GM12891 (cell line): ENCODE measurements at regions not wholly inside any gene's neighbourhood (a gene's known extent, or its start where the extent isn't known, plus 50 kb on each side); places are given as distances from the start of the nearest gene placed in this dataset.

Experiments
- DNase-seq: peaks from one replicate; pipeline ENCODE4 v3.0.0; 2011; ENCODE audit warnings: low spot score; ENCODE audit not compliant: insufficient read length
- FAIRE-seq: peaks from 2 replicates; lab custom pipeline; 2011; peaks lifted over from hg19 to GRCh38; lab: Jason Lieb, UNC
- PAX5 ChIP-seq: IDR thresholded peaks from 2 replicates; pipeline ENCODE4 v1.6.1; 2011; ENCODE audit warnings: low read length, moderate library complexity, mild to moderate bottlenecking; ENCODE audit not compliant: insufficient read depth, severe bottlenecking
- POLR2A ChIP-seq: IDR thresholded peaks from 2 replicates; pipeline ENCODE4 v1.6.1; 2011; ENCODE audit warnings: low read depth, low read length, control low read depth
- POLR2AphosphoS5 ChIP-seq: IDR thresholded peaks from 2 replicates; pipeline ENCODE4 v1.6.1; 2011; ENCODE audit warnings: low read depth, low read length, control low read depth
- POU2F2 ChIP-seq: IDR thresholded peaks from 2 replicates; pipeline ENCODE4 v1.6.1; 2011; ENCODE audit warnings: low read depth, mild to moderate bottlenecking, control low read depth, low read length, moderate library complexity
- SPI1 ChIP-seq: IDR thresholded peaks from 2 replicates; pipeline ENCODE4 v1.6.1; 2011; ENCODE audit warnings: low read depth, low read length, control low read depth
- TAF1 ChIP-seq: IDR thresholded peaks from 2 replicates; pipeline ENCODE4 v1.6.1; 2011; ENCODE audit warnings: low read depth, low read length, control low read depth

DNA sequence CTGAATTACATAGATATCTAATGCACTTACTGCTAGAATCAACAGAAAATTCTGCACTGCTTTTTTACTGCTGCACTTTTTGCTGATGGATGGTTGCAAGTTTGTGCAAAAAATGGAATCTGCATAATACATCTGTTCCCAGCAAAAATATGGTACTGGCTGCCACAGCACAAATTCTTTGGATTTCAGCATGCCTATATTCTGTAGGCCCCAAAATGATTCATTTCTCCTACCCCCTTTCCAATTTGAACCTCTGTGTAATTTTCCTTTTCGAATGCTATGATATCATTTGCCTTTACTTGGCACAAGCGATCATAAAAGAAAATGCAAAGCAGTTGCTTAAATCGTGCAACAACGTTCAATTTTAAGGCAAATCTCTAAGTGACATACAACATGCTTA is 524.2 kb upstream of the NBEA start:
- no peak for TF ChIP-seq SPI1
- no peak for TF ChIP-seq POU2F2
- no peak for TF ChIP-seq PAX5
- TF ChIP-seq TAF1 = no peak
- no peak for TF ChIP-seq POLR2A
- TF ChIP-seq POLR2AphosphoS5 = no peak
- no peak for DNase-seq
- FAIRE-seq = no peak

DNA sequence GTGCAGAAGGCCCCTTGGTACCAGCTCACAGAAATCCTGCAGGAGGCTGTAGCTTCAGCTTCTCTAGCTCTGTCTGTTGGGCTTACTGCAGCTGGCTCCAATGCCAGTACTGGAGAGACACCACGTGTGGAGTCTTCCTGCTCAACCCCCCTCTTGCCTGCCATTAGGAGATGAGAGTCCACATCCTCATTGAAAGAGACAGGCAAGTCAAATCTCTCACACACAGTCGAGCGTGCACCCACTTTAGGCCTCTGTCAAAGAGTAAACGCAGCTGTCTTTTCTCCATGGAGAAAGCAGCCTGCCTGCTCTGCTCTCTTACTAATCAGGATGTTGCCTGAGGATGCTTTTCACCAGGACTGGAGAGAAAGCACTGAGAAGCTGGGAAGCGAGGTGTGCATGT is 523.0 kb upstream of the NBEA start:
- TF ChIP-seq TAF1 (no peak), SPI1 (no peak), POU2F2 (no peak)
- FAIRE-seq (no peak), DNase-seq (no peak)

DNA sequence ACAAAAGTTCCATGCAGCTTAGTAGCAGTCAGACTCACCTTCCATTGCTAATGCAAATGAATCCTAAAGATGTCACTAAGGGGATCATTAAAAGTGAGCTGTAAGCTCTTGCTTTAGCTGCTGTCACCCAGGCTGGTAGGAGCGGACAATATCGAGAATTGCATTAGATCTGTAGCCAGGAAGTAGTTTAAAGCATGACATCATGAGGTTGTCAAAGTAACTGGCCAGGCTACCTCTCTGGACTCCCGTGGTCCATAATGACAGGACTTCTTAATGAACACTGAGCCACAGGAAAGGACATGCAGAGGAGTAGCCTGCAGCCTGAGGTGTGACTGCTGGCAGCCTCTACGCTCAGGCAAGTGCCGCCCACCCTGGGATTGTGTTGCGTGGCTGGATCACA is 522.3 kb upstream of the NBEA start:
- FAIRE-seq (no peak), DNase-seq (no peak)
- no peak for TF ChIP-seq SPI1
- no peak for TF ChIP-seq TAF1
- TF ChIP-seq POLR2A = no peak
- no peak for TF ChIP-seq POLR2AphosphoS5
- no peak for TF ChIP-seq PAX5
- no peak for TF ChIP-seq POU2F2

DNA sequence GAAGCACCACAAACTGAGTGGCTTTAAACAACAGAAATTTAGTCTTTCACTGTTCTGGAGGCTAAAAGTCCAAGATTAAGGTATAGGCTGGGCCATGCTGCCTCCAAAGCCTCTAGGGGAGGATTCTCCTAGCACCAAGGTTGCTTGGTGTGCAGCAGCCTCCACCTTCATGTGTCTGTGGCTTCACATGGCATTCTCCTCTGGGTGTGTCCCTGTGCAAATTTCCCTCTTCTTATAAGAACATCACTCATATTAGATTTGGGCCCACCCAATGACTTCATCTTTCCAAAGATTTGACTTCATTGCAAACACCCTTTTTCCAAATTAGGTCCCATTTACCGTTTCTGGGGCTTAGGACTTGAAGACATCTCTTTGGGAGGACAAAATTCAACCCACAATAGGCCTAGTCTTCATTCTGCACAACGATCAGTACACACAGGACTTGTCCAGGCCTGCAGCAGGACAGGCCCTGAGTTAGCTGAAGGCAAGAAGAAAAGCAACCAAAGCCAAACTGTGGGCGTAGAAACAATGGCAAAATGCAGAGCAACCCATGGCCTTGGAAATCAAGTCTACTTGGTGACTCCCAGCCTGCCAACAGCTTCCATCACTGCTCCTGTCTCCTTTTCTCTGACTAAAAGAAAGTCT is 521.2 kb upstream of the NBEA start:
- no peak for TF ChIP-seq POLR2A
- DNase-seq = no peak
- no peak for FAIRE-seq

DNA sequence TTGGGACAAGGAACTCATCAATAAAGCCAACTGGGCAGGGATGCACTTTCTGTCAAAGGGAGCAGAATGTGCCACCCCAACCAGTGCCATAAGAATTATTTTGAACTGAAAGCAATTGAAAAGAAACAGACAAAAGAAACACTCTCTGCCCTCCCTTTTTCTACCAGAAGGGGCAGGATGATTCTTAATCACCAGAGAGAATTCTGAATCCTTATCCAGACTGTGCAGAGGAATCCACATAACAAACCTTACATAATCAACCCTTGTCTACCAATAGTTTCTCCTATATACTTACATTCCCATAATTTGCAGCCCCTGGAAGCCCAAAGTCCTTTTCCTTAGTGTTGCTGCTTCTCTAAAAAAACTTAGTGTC is 520.7 kb upstream of the NBEA start:
- DNase-seq (no peak), FAIRE-seq (no peak)
- TF ChIP-seq POU2F2 (no peak), POLR2A (no peak), POLR2AphosphoS5 (no peak), SPI1 (no peak), TAF1 (no peak), PAX5 (no peak)

DNA sequence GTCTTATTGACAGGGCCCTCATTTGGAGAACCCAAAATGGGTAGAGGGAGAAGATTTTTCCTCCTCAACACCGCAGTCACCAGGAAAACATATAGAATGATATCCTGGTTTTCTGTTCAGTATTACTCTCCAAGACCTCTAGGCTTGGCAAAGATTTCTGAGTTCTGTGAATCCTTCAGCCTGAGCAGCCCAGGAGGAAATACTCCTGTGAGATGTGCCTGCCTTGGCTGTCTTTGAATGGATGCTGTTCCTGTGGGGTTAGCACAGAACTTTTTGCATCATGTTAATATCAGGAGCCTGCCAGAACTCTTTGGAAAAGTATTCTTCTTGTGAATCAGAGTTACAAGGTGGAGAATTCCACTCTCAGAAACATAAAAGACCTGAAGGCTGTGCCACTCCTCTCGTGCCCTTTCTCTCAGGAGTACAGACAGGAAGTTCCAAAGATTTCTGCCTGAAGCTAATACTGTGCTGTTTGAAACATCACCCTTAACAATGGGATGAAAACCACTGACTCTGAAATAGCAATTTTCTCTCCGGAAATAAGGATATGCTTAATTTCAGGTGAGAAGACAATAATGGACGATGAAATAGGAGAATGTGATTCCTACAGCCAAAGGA is 520.1 kb upstream of the NBEA start:
- FAIRE-seq (no peak), DNase-seq (no peak)
- TF ChIP-seq TAF1 (no peak), SPI1 (no peak)

DNA sequence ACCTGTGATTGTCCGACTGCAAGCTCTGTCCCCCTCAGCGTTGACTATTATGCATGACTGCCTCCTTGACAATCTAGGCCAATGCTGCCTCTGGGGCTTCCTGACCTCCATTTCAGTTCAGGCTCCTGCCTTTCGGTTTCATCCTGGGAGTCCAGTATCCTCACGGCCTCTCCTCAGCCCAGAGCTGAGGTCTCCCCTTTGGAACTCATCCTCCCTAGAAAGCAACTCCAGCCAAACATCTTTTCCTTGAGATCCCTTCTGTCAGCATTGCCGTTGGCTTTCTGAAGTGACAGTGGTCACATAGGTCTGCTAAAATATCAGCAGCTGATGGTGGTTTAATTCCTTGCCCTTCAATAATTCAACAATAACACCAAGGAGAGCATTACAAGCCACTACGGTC is 519.1 kb upstream of the NBEA start:
- no peak for TF ChIP-seq TAF1
- TF ChIP-seq PAX5 = no peak
- TF ChIP-seq POU2F2 = no peak
- TF ChIP-seq POLR2A = no peak
- no peak for TF ChIP-seq POLR2AphosphoS5
- no peak for TF ChIP-seq SPI1
- DNase-seq (no peak), FAIRE-seq (no peak)

DNA sequence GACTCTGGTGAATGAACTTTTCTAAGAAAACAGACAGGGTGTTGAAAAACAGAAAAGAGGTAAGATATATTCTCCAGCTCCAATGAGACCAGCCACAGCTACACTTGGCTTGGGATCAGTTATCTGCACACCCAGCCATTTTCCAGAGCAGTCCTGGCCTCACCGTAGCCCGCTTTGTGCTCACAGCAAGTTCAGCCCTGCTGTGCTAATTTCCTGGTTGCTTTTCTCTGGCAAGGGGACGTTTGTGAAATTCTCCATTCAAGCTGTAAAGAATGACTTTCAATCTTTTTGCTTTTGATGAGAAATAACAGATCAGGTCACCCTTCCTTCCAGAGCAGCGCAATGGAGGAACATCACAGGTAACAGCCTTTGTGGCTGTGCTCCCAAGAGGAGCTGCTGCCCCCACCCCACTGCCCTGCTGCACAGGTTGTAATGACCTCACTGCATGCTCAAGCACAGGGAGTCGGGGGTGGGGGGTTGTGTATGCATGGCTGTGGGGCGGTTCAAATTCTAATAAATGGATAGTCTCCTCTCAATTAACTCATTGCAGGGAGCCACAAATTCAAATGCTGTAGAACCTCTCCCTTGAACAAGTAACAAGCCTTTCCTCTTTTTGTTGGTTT is 516.6 kb upstream of the NBEA start:
- TF ChIP-seq SPI1 (no peak), POLR2A (no peak), TAF1 (no peak), POU2F2 (no peak), PAX5 (no peak), POLR2AphosphoS5 (no peak)

DNA sequence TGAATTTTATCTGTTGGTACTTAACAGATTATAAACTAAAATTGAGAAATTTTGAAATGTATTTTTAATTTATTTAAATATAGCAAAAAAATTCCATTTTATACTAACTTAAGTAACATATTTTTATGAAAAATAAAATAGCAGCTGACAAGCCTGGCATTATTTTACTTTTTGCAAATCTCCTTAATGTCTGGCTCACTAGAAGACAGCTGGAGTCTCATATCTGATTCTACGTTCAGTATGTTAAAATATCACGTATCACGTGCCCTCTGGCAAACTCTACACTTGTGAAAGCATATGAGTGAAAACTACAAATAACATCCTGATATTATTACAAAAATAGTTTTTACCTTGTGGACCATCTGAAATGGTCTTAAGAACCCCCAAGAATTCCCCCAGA is 513.2 kb upstream of the NBEA start:
- FAIRE-seq (no peak), DNase-seq (no peak)
- TF ChIP-seq POU2F2 (no peak), POLR2AphosphoS5 (no peak), TAF1 (no peak), PAX5 (no peak), SPI1 (no peak), POLR2A (no peak)

More for the DNA sequence above, 516.6 kb upstream of the NBEA start:
- DNase-seq = no peak
- FAIRE-seq = no peak

DNA sequence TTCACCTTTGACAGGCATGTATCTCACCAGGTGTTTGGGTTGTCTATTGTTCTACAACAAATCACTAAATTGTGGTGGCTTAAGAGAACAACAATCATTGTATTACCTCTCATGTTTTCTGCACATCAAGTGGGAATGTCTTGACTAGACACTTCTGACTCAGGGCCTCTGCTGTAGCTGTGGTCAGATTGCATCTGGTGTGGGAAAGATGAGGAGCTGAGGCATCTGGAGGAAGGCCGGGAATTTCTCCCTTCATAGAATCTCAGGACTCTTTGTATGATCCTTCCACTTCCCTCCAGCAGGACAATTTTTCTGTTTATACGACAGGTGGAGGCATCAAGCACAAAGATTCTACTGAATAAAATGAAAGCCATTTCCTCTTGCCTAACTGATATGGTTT is 511.8 kb upstream of the NBEA start:
- DNase-seq (no peak), FAIRE-seq (no peak)
- no peak for TF ChIP-seq POLR2AphosphoS5
- TF ChIP-seq POU2F2 = no peak
- no peak for TF ChIP-seq SPI1
- TF ChIP-seq TAF1 = no peak
- no peak for TF ChIP-seq PAX5
- TF ChIP-seq POLR2A = no peak
